Thymus (tissue), 11 donors: ENCODE measurements at regions not wholly inside any gene's neighbourhood (a gene's known extent, or its start where the extent isn't known, plus 50 kb on each side); places are given as distances from the start of the nearest gene placed in this dataset.

ENCODE experiments used
- DNase-seq, 9 donors: peaks; one replicate each; pipeline ENCODE4 v3.0.0-alpha.2; 2013; ENCODE audit warnings: low spot score in 9 of 9, low read depth in 6 of 9, missing footprints in 1 of 9
- H3K27ac ChIP-seq, 2 donors: one replicate each; pipeline ENCODE4 v1.5.1; 2013; ENCODE audit warnings: control low read depth in 1 of 2, low read depth in 1 of 2, low read length in 1 of 2, mild to moderate bottlenecking in 1 of 2, moderate library complexity in 1 of 2
- H3K27me3 ChIP-seq, 2 donors: one replicate each; pipeline ENCODE4 v1.5.1; 2013; ENCODE audit warnings: low read length in 1 of 2; ENCODE audit not compliant: control insufficient read depth in 2 of 2, insufficient read depth in 1 of 2
- H3K36me3 ChIP-seq, 2 donors: one replicate each; pipeline ENCODE4 v1.5.1; 2013; ENCODE audit warnings: low read length in 1 of 2, mild to moderate bottlenecking in 1 of 2, moderate library complexity in 1 of 2; ENCODE audit not compliant: control insufficient read depth in 2 of 2, insufficient read depth in 2 of 2
- H3K4me1 ChIP-seq, 2 donors: one replicate each; pipeline ENCODE4 v1.5.1; 2013; ENCODE audit warnings: low read length in 2 of 2; ENCODE audit not compliant: control insufficient read depth in 2 of 2, insufficient read depth in 2 of 2
- H3K4me3 ChIP-seq, 2 donors: one replicate each; pipeline ENCODE4 v1.5.1; 2013; ENCODE audit warnings: low read length in 2 of 2, control low read depth in 1 of 2, mild to moderate bottlenecking in 1 of 2
- H3K9me3 ChIP-seq, 2 donors: one replicate each; pipeline ENCODE4 v1.5.1; 2013; ENCODE audit warnings: low read length in 1 of 2, mild to moderate bottlenecking in 1 of 2; ENCODE audit not compliant: control insufficient read depth in 2 of 2, insufficient read depth in 1 of 2
- WGBS: extraction: QIAGEN DNeasy Blood & Tissue Kit; methylation state at CpG from one replicate; pipeline ENCODE4 v1.1.7; 2013; 5-methylcytosine and 5-hydroxymethylcytosine counted together
- donor health status: healthy.

- no peaks in the 10 kb centered on the region for H3K9me3 ChIP-seq
- H3K27me3 ChIP-seq, result no peaks in the 10 kb centered on the region
- no peak for DNase-seq
- WGBS, result 49% methylated on average over 2 of the region's 2 CpGs
- no peak overlapping the region for H3K27ac ChIP-seq
- H3K36me3 ChIP-seq, result no peaks in the 10 kb centered on the region
- H3K4me3 ChIP-seq, result no peak overlapping the region
- H3K4me1 ChIP-seq, result no peaks in the 10 kb centered on the region
Measured at GRCh38 chr2:226658555-226658954, 141.1 kb downstream of the IRS1 start.

- H3K4me1 ChIP-seq, result no peaks in the 10 kb centered on the region
- WGBS, result 96% methylated on average over 6 of the region's 6 CpGs
- no peak for DNase-seq
Measured at GRCh38 chr2:226657340-226658053, 142.1 kb downstream of the IRS1 start.

GRCh38 chr2:226656367-226656766 is 143.3 kb downstream of the IRS1 start:
- DNase-seq, result no peak
- Histone ChIP-seq H3K4me3 (no peak overlapping the region), H3K9me3 (no peaks in the 10 kb centered on the region), H3K27me3 (no peaks in the 10 kb centered on the region), H3K36me3 (no peaks in the 10 kb centered on the region), H3K27ac (no peak overlapping the region), H3K4me1 (no peaks in the 10 kb centered on the region)
- 73% methylated on average over 4 of the region's 4 CpGs for WGBS

More at GRCh38 chr2:226657340-226658053, 142.1 kb downstream of the IRS1 start:
- no peaks in the 10 kb centered on the region for H3K9me3 ChIP-seq
- H3K27ac ChIP-seq, result no peak overlapping the region
- no peak overlapping the region for H3K4me3 ChIP-seq
- H3K27me3 ChIP-seq, result no peaks in the 10 kb centered on the region
- H3K36me3 ChIP-seq, result no peaks in the 10 kb centered on the region

- Histone ChIP-seq H3K27ac (no peak overlapping the region), H3K9me3 (no peaks in the 10 kb centered on the region), H3K27me3 (no peaks in the 10 kb centered on the region), H3K4me1 (no peaks in the 10 kb centered on the region), H3K36me3 (no peaks in the 10 kb centered on the region), H3K4me3 (no peak overlapping the region)
- 35% methylated on average over 1 of the region's 1 CpG for WGBS
- no peak for DNase-seq
Measured at GRCh38 chr2:226655871-226656270, 143.7 kb downstream of the IRS1 start.

- no peak for DNase-seq
- Histone ChIP-seq H3K27me3 (peaks cover 0 to 2% of the 10 kb centered on the region in 2 donors), H3K9me3 (peaks cover 0 to 9% of the 10 kb centered on the region in 2 donors), H3K27ac (no peak overlapping the region), H3K36me3 (no peaks in the 10 kb centered on the region), H3K4me1 (peaks cover 0 to 8% of the 10 kb centered on the region in 2 donors), H3K4me3 (no peak overlapping the region)
- WGBS, result 96% methylated on average over 1 of the region's 1 CpG
Measured at GRCh38 chr2:226652983-226653765, 146.4 kb downstream of the IRS1 start.

- peaks cover 0 to 8% of the 10 kb centered on the region in 2 donors for H3K4me1 ChIP-seq
- no peak overlapping the region for H3K27ac ChIP-seq
- WGBS, result 9% methylated on average over 4 of the region's 4 CpGs
- no peak for DNase-seq
- peaks cover 0 to 13% of the 10 kb centered on the region in 2 donors for H3K9me3 ChIP-seq
- H3K4me3 ChIP-seq, result no peak overlapping the region
- no peaks in the 10 kb centered on the region for H3K36me3 ChIP-seq
- peaks cover 0 to 2% of the 10 kb centered on the region in 2 donors for H3K27me3 ChIP-seq
Measured at GRCh38 chr2:226652369-226652768, 147.3 kb downstream of the IRS1 start.

- Histone ChIP-seq H3K4me3 (no peak overlapping the region), H3K27me3 (peaks cover 0 to 2% of the 10 kb centered on the region in 2 donors), H3K4me1 (peaks cover 0 to 8% of the 10 kb centered on the region in 2 donors), H3K27ac (peak overlapping the region; percentile 13 to 61), H3K36me3 (no peaks in the 10 kb centered on the region), H3K9me3 (peaks cover 0 to 13% of the 10 kb centered on the region in 2 donors)
- WGBS, result 11% methylated on average over 13 of the region's 13 CpGs
- DNase-seq, result peak in 5 of 9 donors; percentile 4 to 47 (median 10)
Measured at GRCh38 chr2:226649871-226650660, 149.6 kb downstream of the IRS1 start.

GRCh38 chr2:226649201-226649600 is 150.4 kb downstream of the IRS1 start:
- Histone ChIP-seq H3K4me1 (peaks cover 0 to 8% of the 10 kb centered on the region in 2 donors), H3K27me3 (peaks cover 0 to 4% of the 10 kb centered on the region in 2 donors), H3K36me3 (no peaks in the 10 kb centered on the region), H3K9me3 (peaks cover 0 to 13% of the 10 kb centered on the region in 2 donors), H3K27ac (no peak overlapping the region), H3K4me3 (no peak overlapping the region)
- no peak for DNase-seq
- 98% methylated on average over 10 of the region's 10 CpGs for WGBS
